ENCODE measurements at regions not wholly inside any gene's neighbourhood (a gene's known extent, or its start where the extent isn't known, plus 50 kb on each side); places are given as distances from the start of the nearest gene placed in this dataset.

DNA sequence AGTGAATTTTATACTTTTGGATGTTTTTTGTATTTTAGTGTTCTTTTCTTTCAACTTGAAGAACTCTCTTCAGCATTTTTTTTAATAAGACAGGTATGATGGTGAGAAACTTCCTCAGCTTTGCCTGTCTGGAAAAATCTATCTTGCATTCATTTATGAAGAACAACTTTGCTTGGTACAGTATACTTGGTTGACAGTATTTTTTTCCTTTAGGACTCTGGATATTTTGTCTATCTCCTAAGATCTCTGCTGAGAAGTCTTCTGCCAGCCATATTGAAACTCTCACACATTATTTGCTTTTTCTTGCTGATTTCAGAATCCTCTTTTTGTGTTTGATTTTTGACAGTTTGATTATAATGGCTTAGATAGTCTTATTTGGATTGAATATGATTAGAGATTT is 405.0 kb upstream of the GHITM start:
- TF ChIP-seq, protein P1, sequence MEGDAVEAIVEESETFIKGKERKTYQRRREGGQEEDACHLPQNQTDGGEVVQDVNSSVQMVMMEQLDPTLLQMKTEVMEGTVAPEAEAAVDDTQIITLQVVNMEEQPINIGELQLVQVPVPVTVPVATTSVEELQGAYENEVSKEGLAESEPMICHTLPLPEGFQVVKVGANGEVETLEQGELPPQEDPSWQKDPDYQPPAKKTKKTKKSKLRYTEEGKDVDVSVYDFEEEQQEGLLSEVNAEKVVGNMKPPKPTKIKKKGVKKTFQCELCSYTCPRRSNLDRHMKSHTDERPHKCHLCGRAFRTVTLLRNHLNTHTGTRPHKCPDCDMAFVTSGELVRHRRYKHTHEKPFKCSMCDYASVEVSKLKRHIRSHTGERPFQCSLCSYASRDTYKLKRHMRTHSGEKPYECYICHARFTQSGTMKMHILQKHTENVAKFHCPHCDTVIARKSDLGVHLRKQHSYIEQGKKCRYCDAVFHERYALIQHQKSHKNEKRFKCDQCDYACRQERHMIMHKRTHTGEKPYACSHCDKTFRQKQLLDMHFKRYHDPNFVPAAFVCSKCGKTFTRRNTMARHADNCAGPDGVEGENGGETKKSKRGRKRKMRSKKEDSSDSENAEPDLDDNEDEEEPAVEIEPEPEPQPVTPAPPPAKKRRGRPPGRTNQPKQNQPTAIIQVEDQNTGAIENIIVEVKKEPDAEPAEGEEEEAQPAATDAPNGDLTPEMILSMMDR (optimal IDR thresholded peaks at IDR 0.05 in 1 of 3, IDR thresholded peaks at IDR 0.05 in 1 of 3, conservative IDR thresholded peaks at IDR 0.05 in 1 of 3; ENCODE audit: extremely low read depth in 1 of 3, insufficient read depth in 2 of 3, low read length in 3 of 3), result no peak
- no peak for TF ChIP-seq EZH2 (IDR thresholded peaks at IDR 0.05; ENCODE audit: low read length)

Data from keratinocyte (primary cell).